ENCODE measurements at regions not wholly inside any gene's neighbourhood (a gene's known extent, or its start where the extent isn't known, plus 50 kb on each side); places are given as distances from the start of the nearest gene placed in this dataset.

DNA sequence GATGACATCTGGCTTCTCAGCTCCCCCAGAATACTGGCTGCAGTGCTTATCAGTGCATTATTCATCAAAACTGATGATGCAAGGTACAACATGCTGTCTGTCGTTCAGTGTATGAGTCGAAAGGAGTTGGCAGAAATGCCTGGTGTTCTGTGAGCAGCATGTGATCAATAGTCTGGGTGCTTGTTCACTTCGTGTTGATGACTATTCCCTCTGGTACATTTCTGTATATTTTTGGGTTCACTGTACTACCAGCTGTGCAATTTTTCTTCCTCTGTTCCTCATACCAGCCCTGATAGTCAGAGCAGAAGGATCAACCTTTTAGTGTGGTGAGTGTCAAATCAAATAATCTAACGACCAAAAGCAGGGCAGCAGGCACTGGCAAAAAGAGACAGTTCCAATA, 59.0 kb upstream of the KLHL14 start:
- WGBS, 2 experiments (ENCODE audit: extremely low coverage in 2 of 2, insufficient read length in 1 of 2), result 18% methylated on average over 2 of the region's 4 CpGs; no CpG with 5 or more reads in 1 of the 2 experiments
- DNase-seq (no peak), ATAC-seq (ENCODE audit: low read depth) (no peak)
- Histone ChIP-seq H3K27ac (ENCODE audit: insufficient read depth, low read length) (no peak overlapping the region), H3K36me3 (ENCODE audit: control insufficient read depth, insufficient read depth, low read length) (no peaks in the 10 kb centered on the region), H2AK9ac (replicated peaks; ENCODE audit: low read depth, low read length, poor library complexity) (no peak overlapping the region), H3K4me3 (ENCODE audit: insufficient read depth, low read depth, low read length) (no peak overlapping the region), H3K4ac (ENCODE audit: low read depth, low read length) (no peak overlapping the region), H3K9me3 (ENCODE audit: control insufficient read depth, insufficient read depth, low read length) (no peaks in the 10 kb centered on the region), H3K9me1 (ENCODE audit: insufficient read depth, low read length) (no peaks in the 10 kb centered on the region), H3K14ac (replicated peaks; ENCODE audit: low read depth, low read length) (no peak overlapping the region), H4K8ac (ENCODE audit: low read depth in 2 of 2, low read length in 2 of 2) (no peak overlapping the region), H4K5ac (ENCODE audit: low read depth, low read length) (no peak overlapping the region), H2BK15ac (ENCODE audit: low read depth, low read length) (no peak overlapping the region), H2AFZ (replicated peaks; ENCODE audit: low read length, poor library complexity) (no peak overlapping the region), H3K4me1 (ENCODE audit: control insufficient read depth, insufficient read depth, low read length) (no peaks in the 10 kb centered on the region), H2BK120ac (ENCODE audit: low read depth, low read length) (no peak overlapping the region), H3K4me2 (ENCODE audit: low read depth, low read length) (no peak overlapping the region), H2AK5ac (ENCODE audit: low read depth, low read length) (no peak overlapping the region), H3K23ac (ENCODE audit: low read depth, low read length) (no peak overlapping the region), H2BK5ac (ENCODE audit: low read depth, low read length, poor library complexity, severe bottlenecking) (no peak overlapping the region), H3K18ac (ENCODE audit: low read depth, low read length) (no peak overlapping the region), H3K79me1 (ENCODE audit: low read depth in 1 of 2, low read length in 2 of 2) (no peaks in the 10 kb centered on the region), H4K20me1 (ENCODE audit: insufficient read depth, low read length) (no peaks in the 10 kb centered on the region), H3K9ac (ENCODE audit: low read depth, low read length) (no peak overlapping the region), H2BK20ac (ENCODE audit: low read depth, low read length) (no peak overlapping the region), H4K91ac (ENCODE audit: insufficient read depth, low read depth, low read length) (no peak overlapping the region), H3K56ac (ENCODE audit: extremely low read depth, insufficient read depth, low read length) (no peak overlapping the region), H3K27me3 (ENCODE audit: control insufficient read depth, insufficient read depth, low read length) (no peaks in the 10 kb centered on the region)
- no TSS peak for BruUV-seq (replicated peaks)
- in situ Hi-C loops (cut with MboI; ENCODE audit: low sequenced_read_pairs) (no loop called here), dilution Hi-C loops (cut with HindIII; ENCODE audit: low sequenced_read_pairs, unreplicated experiment) (no loop called here), intact Hi-C loops (cut with micrococcal nuclease) (no loop called here)
- TF ChIP-seq RAD21 (IDR thresholded peaks at IDR 0.05; ENCODE audit: low read length), result no peak
- CTCF ChIA-PET, result no interaction called here
- POLR2A ChIA-PET (ENCODE audit: unreplicated experiment), result no interaction called here

All from IMR-90 (cell line).